H9 (cell line): ENCODE measurements at regions not wholly inside any gene's neighbourhood (a gene's known extent, or its start where the extent isn't known, plus 50 kb on each side); places are given as distances from the start of the nearest gene placed in this dataset.

Experiments used
- DNase-seq: peaks from one replicate; pipeline ENCODE4 v3.0.0-alpha.2; 2017
- H2AFZ ChIP-seq: one replicate; pipeline ENCODE4 v1.6.1; 2013; ENCODE audit warnings: mild to moderate bottlenecking, low read length, control low read depth, moderate library complexity
- H2AK5ac ChIP-seq: 2 replicates; pipeline ENCODE4 v1.6.1; 2013; ENCODE audit warnings: low read length, control low read depth, mixed read lengths; ENCODE audit not compliant: insufficient read length
- H2BK120ac ChIP-seq: one replicate; pipeline ENCODE4 v1.6.1; 2013; ENCODE audit warnings: low read depth, mild to moderate bottlenecking, low read length, control low read depth, inconsistent platforms; ENCODE audit not compliant: poor library complexity, severe bottlenecking
- H2BK12ac ChIP-seq: 2 replicates; pipeline ENCODE4 v1.6.1; 2013; ENCODE audit warnings: low read length, control low read depth, mixed read lengths, low read depth; ENCODE audit not compliant: insufficient read length
- H2BK15ac ChIP-seq: 2 replicates; pipeline ENCODE4 v1.6.1; 2013; ENCODE audit warnings: low read depth, low read length, control low read depth
- H2BK20ac ChIP-seq: one replicate; pipeline ENCODE4 v1.6.1; 2013; ENCODE audit warnings: low read depth, mild to moderate bottlenecking, low read length, control low read depth, inconsistent platforms; ENCODE audit not compliant: poor library complexity, severe bottlenecking
- H2BK5ac ChIP-seq: 2 replicates; pipeline ENCODE4 v1.6.1; 2013; ENCODE audit warnings: low read length, control low read depth, mixed read lengths; ENCODE audit not compliant: insufficient read length
- H3K14ac ChIP-seq: 2 replicates; pipeline ENCODE4 v1.6.1; 2013; ENCODE audit warnings: low read length, control low read depth; ENCODE audit not compliant: insufficient read depth
- H3K18ac ChIP-seq: 2 replicates; pipeline ENCODE4 v1.6.1; 2013; ENCODE audit warnings: low read depth, mild to moderate bottlenecking, mixed read lengths, low read length, control low read depth; ENCODE audit not compliant: insufficient read length
- H3K23ac ChIP-seq: 2 replicates; pipeline ENCODE4 v1.6.1; 2013; ENCODE audit warnings: low read length, control low read depth, mixed read lengths, low read depth; ENCODE audit not compliant: insufficient read length
- H3K23me2 ChIP-seq: 2 replicates; pipeline ENCODE4 v1.6.1; 2013; ENCODE audit warnings: low read depth, mild to moderate bottlenecking, mixed read lengths, low read length, control low read depth; ENCODE audit not compliant: insufficient read length, poor library complexity, severe bottlenecking
- H3K27ac ChIP-seq: 2 replicates; pipeline ENCODE4 v1.5.1; 2013; ENCODE audit warnings: low read length, control low read depth, mixed read lengths, low read depth; ENCODE audit not compliant: insufficient read length
- H3K27me3 ChIP-seq: 2 replicates; pipeline ENCODE4 v1.6.1; 2013; ENCODE audit warnings: low read length, control low read depth, inconsistent platforms; ENCODE audit not compliant: insufficient read depth
- H3K4ac ChIP-seq: 2 replicates; pipeline ENCODE4 v1.6.1; 2013; ENCODE audit warnings: low read depth, mild to moderate bottlenecking, control low read depth, inconsistent platforms, low read length, moderate library complexity
- H3K4me1 ChIP-seq: 2 replicates; pipeline ENCODE4 v1.6.1; 2013; ENCODE audit warnings: low read length, control low read depth, inconsistent platforms; ENCODE audit not compliant: insufficient read depth
- H3K4me2 ChIP-seq: 2 replicates; pipeline ENCODE4 v1.6.1; 2013; ENCODE audit warnings: low read length, control low read depth, mixed read lengths; ENCODE audit not compliant: insufficient read length, insufficient read depth
- H3K56ac ChIP-seq: 2 replicates; pipeline ENCODE4 v1.6.1; 2013; ENCODE audit warnings: low read depth, mild to moderate bottlenecking, mixed read lengths, low read length, control low read depth; ENCODE audit not compliant: insufficient read length
- H3K79me1 ChIP-seq: 2 replicates; pipeline ENCODE4 v1.6.1; 2013; ENCODE audit warnings: low read depth, mild to moderate bottlenecking, moderate library complexity, low read length, control low read depth, inconsistent platforms; ENCODE audit not compliant: insufficient read depth, poor library complexity, severe bottlenecking
- H3K79me2 ChIP-seq: 2 replicates; pipeline ENCODE4 v1.6.1; 2013; ENCODE audit warnings: low read length, control low read depth, inconsistent platforms; ENCODE audit not compliant: insufficient read depth
- H3K9ac ChIP-seq: 2 replicates; pipeline ENCODE4 v1.6.1; 2013; ENCODE audit warnings: low read length, control low read depth, mixed read lengths; ENCODE audit not compliant: insufficient read length; ENCODE audit errors: extremely low read depth
- H3K9me3 ChIP-seq: one replicate; pipeline ENCODE4 v1.6.1; 2013; ENCODE audit warnings: low read depth, low read length, inconsistent platforms; ENCODE audit not compliant: control insufficient read depth
- H3T11ph ChIP-seq: one replicate; pipeline ENCODE4 v1.6.1; 2013; ENCODE audit warnings: mild to moderate bottlenecking, low read length, control low read depth, inconsistent platforms
- H4K20me1 ChIP-seq: one replicate; pipeline ENCODE4 v1.6.1; 2013; ENCODE audit not compliant: control insufficient read depth, insufficient read length, insufficient read depth
- H4K5ac ChIP-seq: 2 replicates; pipeline ENCODE4 v1.6.1; 2013; ENCODE audit warnings: low read depth, mild to moderate bottlenecking, mixed read lengths, low read length, control low read depth; ENCODE audit not compliant: insufficient read length
- H4K8ac ChIP-seq: replicated peaks from 2 replicates; pipeline ENCODE4 v1.6.1; 2013; ENCODE audit warnings: low read length, control low read depth, mixed read lengths, low read depth; ENCODE audit not compliant: insufficient read length
- H4K91ac ChIP-seq: 2 replicates; pipeline ENCODE4 v1.6.1; 2013; ENCODE audit warnings: low read depth, mild to moderate bottlenecking, moderate library complexity, mixed read lengths, low read length, control low read depth; ENCODE audit not compliant: insufficient read length
- H3K27ac Mint-ChIP-seq, 3 experiments: 2 replicates in 2 of 3; 3 replicates in 1 of 3; pipeline ENCODE4 v1.8.0; 2020 to 2021; ENCODE audit warnings: mixed read lengths in 3 of 3, mild to moderate bottlenecking in 1 of 3, moderate library complexity in 1 of 3
- H3K27me3 Mint-ChIP-seq: 2 replicates; pipeline ENCODE4 v1.8.0; 2021; ENCODE audit warnings: low read depth, mild to moderate bottlenecking, moderate library complexity, mixed read lengths
- H3K36me3 Mint-ChIP-seq, 3 experiments: 2 replicates in 2 of 3; 3 replicates in 1 of 3; pipeline ENCODE4 v1.8.0; 2020 to 2021; ENCODE audit warnings: low read depth in 3 of 3, mixed read lengths in 3 of 3; ENCODE audit not compliant: insufficient read depth in 1 of 3
- H3K4me1 Mint-ChIP-seq, 2 experiments: 2 replicates each; pipeline ENCODE4 v1.8.0; 2020; ENCODE audit warnings: mixed read lengths in 2 of 2
- H3K4me3 Mint-ChIP-seq, 2 experiments: 2 replicates in 1 of 2; 3 replicates in 1 of 2; pipeline ENCODE4 v1.8.0; 2020 to 2021; ENCODE audit warnings: mild to moderate bottlenecking in 2 of 2, mixed read lengths in 2 of 2, moderate library complexity in 1 of 2
- H3K9me3 Mint-ChIP-seq, 2 experiments: 2 replicates in 1 of 2; 3 replicates in 1 of 2; pipeline ENCODE4 v1.8.0; 2020; ENCODE audit warnings: mild to moderate bottlenecking in 2 of 2, mixed read lengths in 2 of 2, moderate library complexity in 1 of 2
- CTCF ChIP-seq: fragments of 200-600 bp; sonication (generic); conservative IDR thresholded peaks from 3 replicates; pipeline ENCODE4 v1.8.0; 2021; ENCODE audit warnings: antibody characterized with exemption, mild to moderate bottlenecking
- WGBS: extraction: QIAGEN DNeasy Blood & Tissue Kit; methylation state at CpG from one replicate; pipeline ENCODE4 v1.1.7; 2013; ENCODE audit warnings: missing lambda C conversion rate, low lambda C conversion rate, mixed read lengths; ENCODE audit not compliant: insufficient read length; ENCODE audit errors: extremely low coverage; 5-methylcytosine and 5-hydroxymethylcytosine counted together

GRCh38 chr20:51280047-51280446, 257.1 kb upstream of the KCNG1 start:
- H3K4me3 Mint-ChIP-seq: no peak overlapping the region
- H3K9me3 ChIP-seq: no peaks in the 10 kb centered on the region
- no peak overlapping the region for H3K56ac ChIP-seq
- H3K79me1 ChIP-seq: no peaks in the 10 kb centered on the region
- no peaks in the 10 kb centered on the region for H3K4me1 ChIP-seq
- H3K79me2 ChIP-seq: no peaks in the 10 kb centered on the region
- no peak overlapping the region; a peak in 1 of 7 replicates for H3K27ac Mint-ChIP-seq
- no peak overlapping the region for H2AFZ ChIP-seq
- H3K27me3 Mint-ChIP-seq: no peaks in the 10 kb centered on the region; the same call in 1 of the 2 replicates
- DNase-seq: no peak
- no peak overlapping the region for H2BK20ac ChIP-seq
- peaks cover 0 to 1% (median 0%) of the 10 kb centered on the region in 3 experiments; a peak in 1 of 7 replicates for H3K36me3 Mint-ChIP-seq
- H4K20me1 ChIP-seq: no peaks in the 10 kb centered on the region
- H3K14ac ChIP-seq: no peak overlapping the region
- H3K9ac ChIP-seq: no peak overlapping the region
- no peak overlapping the region for H2AK5ac ChIP-seq
- no peak overlapping the region for H2BK120ac ChIP-seq
- H4K91ac ChIP-seq: no peak overlapping the region
- H3K23ac ChIP-seq: no peak overlapping the region
- H3T11ph ChIP-seq: no peak overlapping the region
- H3K4ac ChIP-seq: no peak overlapping the region
- H4K5ac ChIP-seq: no peak overlapping the region
- no peak overlapping the region for H2BK5ac ChIP-seq
- H2BK12ac ChIP-seq: no peak overlapping the region
- no peak overlapping the region for H3K18ac ChIP-seq
- H2BK15ac ChIP-seq: no peak overlapping the region
- H3K9me3 Mint-ChIP-seq: peaks cover 3 to 6% of the 10 kb centered on the region in 2 experiments; a peak in 4 of 5 replicates
- H3K4me1 Mint-ChIP-seq: peaks cover 9 to 14% of the 10 kb centered on the region in 2 experiments; a peak in 3 of 4 replicates
- no peak overlapping the region for H3K27ac ChIP-seq
- no peak overlapping the region for H4K8ac ChIP-seq
- no peak overlapping the region for H3K4me2 ChIP-seq
- no CpG with 5 or more reads among the region's 6 CpGs for WGBS
- TF ChIP-seq CTCF: no peak
- no peaks in the 10 kb centered on the region for H3K27me3 ChIP-seq
- H3K23me2 ChIP-seq: no peaks in the 10 kb centered on the region
